ENCODE measurements at regions not wholly inside any gene's neighbourhood (a gene's known extent, or its start where the extent isn't known, plus 50 kb on each side); places are given as distances from the start of the nearest gene placed in this dataset.
"Not testable (repeated sequence)": the region's sequence is repeated elsewhere in the genome, so short reads cannot be mapped to it uniquely, and the experiment has no call there.

GRCh38 chr3:26018889-26019288 lies 229.0 kb downstream of the OXSM start:
- dilution Hi-C loops (cut with MboI; ENCODE audit: extremely low pct_ligation_motif_present, low sequenced_read_pairs) = no loop called here
- H3K4me3 ChIP-seq (ENCODE audit: control insufficient read depth in 2 of 3, extremely low read depth in 1 of 3, insufficient read depth in 2 of 3, low read depth in 1 of 3, low read length in 3 of 3) = no peak overlapping the region
- H3K4me1 ChIP-seq (ENCODE audit: control insufficient read depth, extremely low read depth, insufficient read depth, low read length) = no peaks in the 10 kb centered on the region
- H3K4me2 ChIP-seq (ENCODE audit: control insufficient read depth, extremely low read depth, insufficient read depth, low read depth, low read length) = no peak overlapping the region
- H3K79me2 ChIP-seq (ENCODE audit: control insufficient read depth, insufficient read depth, low read length) = no peaks in the 10 kb centered on the region
- no peak for TF ChIP-seq EZH2 (IDR thresholded peaks at IDR 0.05; ENCODE audit: low read length)
- no peak for TF ChIP-seq CTCF (optimal IDR thresholded peaks at IDR 0.05 in 1 of 3, IDR thresholded peaks at IDR 0.05 in 1 of 3, conservative IDR thresholded peaks at IDR 0.05 in 1 of 3; ENCODE audit: extremely low read depth in 1 of 3, insufficient read depth in 2 of 3, low read length in 3 of 3)
- H3K9me3 ChIP-seq (ENCODE audit: control insufficient read depth, low read depth, low read length) = no peaks in the 10 kb centered on the region
- no peak overlapping the region for H3K27ac ChIP-seq (ENCODE audit: control insufficient read depth, insufficient read depth, low read length)
- no peaks in the 10 kb centered on the region for H3K27me3 ChIP-seq (ENCODE audit: control insufficient read depth, extremely low read depth, insufficient read depth, low read length)
- no peak overlapping the region for H2AFZ ChIP-seq (ENCODE audit: control insufficient read depth, low read length)
- H4K20me1 ChIP-seq (ENCODE audit: control insufficient read depth, extremely low read depth, insufficient read depth, low read length) = no peaks in the 10 kb centered on the region
- no peak overlapping the region for H3K9ac ChIP-seq (ENCODE audit: control insufficient read depth, extremely low read depth, insufficient read depth, low read length)
- no peaks in the 10 kb centered on the region for H3K36me3 ChIP-seq (ENCODE audit: control insufficient read depth in 2 of 2, extremely low read depth in 1 of 2, insufficient read depth in 2 of 2, low read length in 2 of 2)
- DNase-seq (ENCODE audit: low read depth, low spot score) = no peak
- no peak for FAIRE-seq
- no peaks in the 10 kb centered on the region for H3K9me1 ChIP-seq (ENCODE audit: control insufficient read depth, extremely low read depth, insufficient read depth, low read length)

GRCh38 chr3:26024206-26024605 lies 234.3 kb downstream of the OXSM start:
- H3K27me3 ChIP-seq (ENCODE audit: control insufficient read depth, extremely low read depth, insufficient read depth, low read length); H3K4me3 ChIP-seq (ENCODE audit: control insufficient read depth in 2 of 3, extremely low read depth in 1 of 3, insufficient read depth in 2 of 3, low read depth in 1 of 3, low read length in 3 of 3); dilution Hi-C loops (cut with MboI; ENCODE audit: extremely low pct_ligation_motif_present, low sequenced_read_pairs); FAIRE-seq; H3K79me2 ChIP-seq (ENCODE audit: control insufficient read depth, insufficient read depth, low read length); H4K20me1 ChIP-seq (ENCODE audit: control insufficient read depth, extremely low read depth, insufficient read depth, low read length); DNase-seq (ENCODE audit: low read depth, low spot score); H3K9me1 ChIP-seq (ENCODE audit: control insufficient read depth, extremely low read depth, insufficient read depth, low read length); H3K27ac ChIP-seq (ENCODE audit: control insufficient read depth, insufficient read depth, low read length); H3K9ac ChIP-seq (ENCODE audit: control insufficient read depth, extremely low read depth, insufficient read depth, low read length); H3K9me3 ChIP-seq (ENCODE audit: control insufficient read depth, low read depth, low read length); H3K4me2 ChIP-seq (ENCODE audit: control insufficient read depth, extremely low read depth, insufficient read depth, low read depth, low read length); H3K4me1 ChIP-seq (ENCODE audit: control insufficient read depth, extremely low read depth, insufficient read depth, low read length); H2AFZ ChIP-seq (ENCODE audit: control insufficient read depth, low read length); H3K36me3 ChIP-seq (ENCODE audit: control insufficient read depth in 2 of 2, extremely low read depth in 1 of 2, insufficient read depth in 2 of 2, low read length in 2 of 2): not testable (repeated sequence)

- FAIRE-seq = no peak
- Histone ChIP-seq H4K20me1 (ENCODE audit: control insufficient read depth, extremely low read depth, insufficient read depth, low read length) (no peaks in the 10 kb centered on the region), H3K4me1 (ENCODE audit: control insufficient read depth, extremely low read depth, insufficient read depth, low read length) (no peaks in the 10 kb centered on the region), H3K36me3 (ENCODE audit: control insufficient read depth in 2 of 2, extremely low read depth in 1 of 2, insufficient read depth in 2 of 2, low read length in 2 of 2) (no peaks in the 10 kb centered on the region), H3K9ac (ENCODE audit: control insufficient read depth, extremely low read depth, insufficient read depth, low read length) (no peak overlapping the region), H3K4me3 (ENCODE audit: control insufficient read depth in 2 of 3, extremely low read depth in 1 of 3, insufficient read depth in 2 of 3, low read depth in 1 of 3, low read length in 3 of 3) (no peak overlapping the region), H3K9me3 (ENCODE audit: control insufficient read depth, low read depth, low read length) (no peaks in the 10 kb centered on the region), H3K4me2 (ENCODE audit: control insufficient read depth, extremely low read depth, insufficient read depth, low read depth, low read length) (no peak overlapping the region), H3K27ac (ENCODE audit: control insufficient read depth, insufficient read depth, low read length) (no peak overlapping the region), H3K27me3 (ENCODE audit: control insufficient read depth, extremely low read depth, insufficient read depth, low read length) (no peaks in the 10 kb centered on the region), H3K9me1 (ENCODE audit: control insufficient read depth, extremely low read depth, insufficient read depth, low read length) (no peaks in the 10 kb centered on the region), H2AFZ (ENCODE audit: control insufficient read depth, low read length) (no peak overlapping the region), H3K79me2 (ENCODE audit: control insufficient read depth, insufficient read depth, low read length) (no peaks in the 10 kb centered on the region)
- dilution Hi-C loops (cut with MboI; ENCODE audit: extremely low pct_ligation_motif_present, low sequenced_read_pairs) = no loop called here
- TF ChIP-seq CTCF (optimal IDR thresholded peaks at IDR 0.05 in 1 of 3, IDR thresholded peaks at IDR 0.05 in 1 of 3, conservative IDR thresholded peaks at IDR 0.05 in 1 of 3; ENCODE audit: extremely low read depth in 1 of 3, insufficient read depth in 2 of 3, low read length in 3 of 3) (no peak), EZH2 (IDR thresholded peaks at IDR 0.05; ENCODE audit: low read length) (no peak)
- no peak for DNase-seq (ENCODE audit: low read depth, low spot score)
Measured at GRCh38 chr3:26029321-26029720, 239.4 kb downstream of the OXSM start.

- H3K79me2 ChIP-seq (ENCODE audit: control insufficient read depth, insufficient read depth, low read length); H3K9ac ChIP-seq (ENCODE audit: control insufficient read depth, extremely low read depth, insufficient read depth, low read length); H3K9me3 ChIP-seq (ENCODE audit: control insufficient read depth, low read depth, low read length); H3K27ac ChIP-seq (ENCODE audit: control insufficient read depth, insufficient read depth, low read length); H3K9me1 ChIP-seq (ENCODE audit: control insufficient read depth, extremely low read depth, insufficient read depth, low read length); H2AFZ ChIP-seq (ENCODE audit: control insufficient read depth, low read length); H3K4me2 ChIP-seq (ENCODE audit: control insufficient read depth, extremely low read depth, insufficient read depth, low read depth, low read length); H3K4me1 ChIP-seq (ENCODE audit: control insufficient read depth, extremely low read depth, insufficient read depth, low read length); H3K36me3 ChIP-seq (ENCODE audit: control insufficient read depth in 2 of 2, extremely low read depth in 1 of 2, insufficient read depth in 2 of 2, low read length in 2 of 2); H3K4me3 ChIP-seq (ENCODE audit: control insufficient read depth in 2 of 3, extremely low read depth in 1 of 3, insufficient read depth in 2 of 3, low read depth in 1 of 3, low read length in 3 of 3); H4K20me1 ChIP-seq (ENCODE audit: control insufficient read depth, extremely low read depth, insufficient read depth, low read length); DNase-seq (ENCODE audit: low read depth, low spot score); H3K27me3 ChIP-seq (ENCODE audit: control insufficient read depth, extremely low read depth, insufficient read depth, low read length); dilution Hi-C loops (cut with MboI; ENCODE audit: extremely low pct_ligation_motif_present, low sequenced_read_pairs); FAIRE-seq: not testable (repeated sequence)
Measured at GRCh38 chr3:26042126-26042525, 252.2 kb downstream of the OXSM start.

Measured in keratinocyte (primary cell).